ENCODE measurements at regions not wholly inside any gene's neighbourhood (a gene's known extent, or its start where the extent isn't known, plus 50 kb on each side); places are given as distances from the start of the nearest gene placed in this dataset.

DNA sequence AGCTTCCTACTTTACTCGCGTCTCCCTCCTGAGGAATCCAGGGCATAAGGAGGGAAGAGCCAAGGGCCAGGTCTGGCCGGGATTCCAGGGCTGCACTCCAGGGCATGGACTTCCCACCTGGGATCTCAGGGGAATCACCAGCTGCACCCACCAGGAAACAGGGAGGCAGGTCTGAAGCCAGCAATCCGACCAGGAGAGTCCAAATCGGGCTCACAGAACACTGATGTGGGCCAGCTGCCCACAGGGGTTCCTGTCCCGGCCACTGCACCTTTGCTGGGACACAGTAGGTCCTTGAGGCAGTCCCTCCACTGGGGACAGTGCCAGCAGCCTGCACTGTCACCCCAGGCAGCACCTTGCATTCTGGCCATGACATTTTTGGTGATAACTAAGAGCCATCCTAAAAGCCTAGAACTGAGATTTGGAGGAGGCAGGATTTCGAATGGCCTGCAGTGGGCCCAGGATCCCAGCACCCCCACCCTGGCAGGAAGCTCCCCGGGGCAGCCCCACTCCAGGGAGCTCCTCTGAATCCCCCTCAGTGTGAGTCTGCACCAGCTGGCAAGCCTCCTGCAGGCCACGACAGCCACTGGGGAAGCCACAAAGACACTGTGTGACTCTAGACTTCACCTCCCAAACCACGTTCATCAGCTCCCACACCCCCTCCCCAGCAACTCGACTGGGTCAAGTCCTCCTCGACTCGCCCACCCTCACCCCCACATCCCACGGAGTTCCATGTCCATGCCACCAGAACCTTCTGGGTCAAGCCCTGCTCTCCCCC, 71.5 kb upstream of the PPP2R2D start:
- TF ChIP-seq, protein P1, sequence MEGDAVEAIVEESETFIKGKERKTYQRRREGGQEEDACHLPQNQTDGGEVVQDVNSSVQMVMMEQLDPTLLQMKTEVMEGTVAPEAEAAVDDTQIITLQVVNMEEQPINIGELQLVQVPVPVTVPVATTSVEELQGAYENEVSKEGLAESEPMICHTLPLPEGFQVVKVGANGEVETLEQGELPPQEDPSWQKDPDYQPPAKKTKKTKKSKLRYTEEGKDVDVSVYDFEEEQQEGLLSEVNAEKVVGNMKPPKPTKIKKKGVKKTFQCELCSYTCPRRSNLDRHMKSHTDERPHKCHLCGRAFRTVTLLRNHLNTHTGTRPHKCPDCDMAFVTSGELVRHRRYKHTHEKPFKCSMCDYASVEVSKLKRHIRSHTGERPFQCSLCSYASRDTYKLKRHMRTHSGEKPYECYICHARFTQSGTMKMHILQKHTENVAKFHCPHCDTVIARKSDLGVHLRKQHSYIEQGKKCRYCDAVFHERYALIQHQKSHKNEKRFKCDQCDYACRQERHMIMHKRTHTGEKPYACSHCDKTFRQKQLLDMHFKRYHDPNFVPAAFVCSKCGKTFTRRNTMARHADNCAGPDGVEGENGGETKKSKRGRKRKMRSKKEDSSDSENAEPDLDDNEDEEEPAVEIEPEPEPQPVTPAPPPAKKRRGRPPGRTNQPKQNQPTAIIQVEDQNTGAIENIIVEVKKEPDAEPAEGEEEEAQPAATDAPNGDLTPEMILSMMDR (IDR thresholded peaks at IDR 0.05) = no peak
- TF ChIP-seq POLR2A (IDR thresholded peaks at IDR 0.05) = no peak
- no peak for TF ChIP-seq POLR2AphosphoS5 (IDR thresholded peaks at IDR 0.05)

Data from gastroesophageal sphincter (tissue), 3 donors.